ENCODE measurements at regions not wholly inside any gene's neighbourhood (a gene's known extent, or its start where the extent isn't known, plus 50 kb on each side); places are given as distances from the start of the nearest gene placed in this dataset.

GRCh38 chr3:168730073-168730472 is 634.3 kb upstream of the GOLIM4 start:
- no peaks in the 10 kb centered on the region for H3K9me3 ChIP-seq (ENCODE audit: low read length)
- H3K27me3 ChIP-seq (ENCODE audit: control insufficient read depth in 1 of 2, insufficient read depth in 2 of 2, low read length in 2 of 2): no peaks in the 10 kb centered on the region
- FAIRE-seq (no peak), ATAC-seq (peak; percentile 53; the same call in 1 of the 3 replicates), DNase-seq (ENCODE audit: low spot score) (no peak)
- H3K4me1 ChIP-seq (ENCODE audit: insufficient read depth, low read length): no peaks in the 10 kb centered on the region
- ChIA-PET CTCF (ENCODE audit: low intra/inter-chr PET ratio, low total read pairs) (no interaction called here), POLR2A (no interaction called here)
- H3K4me2 ChIP-seq (ENCODE audit: low read depth, low read length): no peak overlapping the region
- H4K20me1 ChIP-seq (ENCODE audit: insufficient read depth, low read length): no peaks in the 10 kb centered on the region
- no peak overlapping the region for H2AFZ ChIP-seq (ENCODE audit: low read length)
- H3K79me2 ChIP-seq (ENCODE audit: insufficient read depth, low read length): no peaks in the 10 kb centered on the region
- in situ Hi-C loops (cut with HindIII; ENCODE audit: extremely low pct_ligation_motif_present, low pct_unique_long_range_greater_than_20kb): no loop called here
- WGBS (ENCODE audit: low lambda C conversion rate): 25% methylated on average over 3 of the region's 3 CpGs
- H3K36me3 ChIP-seq (replicated peaks in 1 of 2; ENCODE audit: control insufficient read depth in 1 of 2, insufficient read depth in 2 of 2, low read length in 2 of 2): no peaks in the 10 kb centered on the region
- H3K9ac ChIP-seq (ENCODE audit: insufficient read depth, low read depth, low read length): no peak overlapping the region
- H3K27ac ChIP-seq (ENCODE audit: extremely low read length, insufficient read depth, low read length): no peak overlapping the region
- no peak overlapping the region for H3K4me3 ChIP-seq (replicated peaks in 1 of 3; ENCODE audit: insufficient read depth in 1 of 3, low read depth in 2 of 3, low read length in 3 of 3)
- intact Hi-C loops (cut with micrococcal nuclease; ENCODE audit: unreplicated experiment): no loop called here
- BruUV-seq (replicated peaks): no TSS peak
- TF ChIP-seq ZMYM3 (CRISPR knock-in tag; IDR thresholded peaks at IDR 0.05) (no peak), ZNF580 (CRISPR knock-in tag; IDR thresholded peaks at IDR 0.05; ENCODE audit: borderline replicate concordance, low read depth) (no peak), ZFP36 (IDR thresholded peaks at IDR 0.05; ENCODE audit: borderline replicate concordance, low read depth, low read length, partially characterized antibody) (no peak), ZNF615 (CRISPR knock-in tag; IDR thresholded peaks at IDR 0.05; ENCODE audit: borderline replicate concordance) (no peak), CREB1 (IDR thresholded peaks at IDR 0.05) (no peak), CREB1 (CRISPR knock-in tag; IDR thresholded peaks at IDR 0.05) (no peak), SETDB1 (CRISPR knock-in tag; IDR thresholded peaks at IDR 0.05; ENCODE audit: borderline replicate concordance) (no peak), RELA (CRISPR knock-in tag; IDR thresholded peaks at IDR 0.05) (no peak), ADNP (CRISPR knock-in tag; IDR thresholded peaks at IDR 0.05) (no peak), SRSF9 (IDR thresholded peaks at IDR 0.05; ENCODE audit: borderline replicate concordance, insufficient read depth, low read depth, low read length, poor library complexity, severe bottlenecking) (no peak), JUND (CRISPR knock-in tag; IDR thresholded peaks at IDR 0.05) (no peak), ZBTB38 (CRISPR knock-in tag; IDR thresholded peaks at IDR 0.05) (no peak), RBM22 (optimal IDR thresholded peaks at IDR 0.05; ENCODE audit: low read length) (no peak), XBP1 (CRISPR knock-in tag; IDR thresholded peaks at IDR 0.05) (no peak), CHD4 (IDR thresholded peaks at IDR 0.05; ENCODE audit: borderline replicate concordance, low read length) (no peak), ZNF503 (CRISPR knock-in tag; IDR thresholded peaks at IDR 0.05) (no peak), ZFP90 (CRISPR knock-in tag; IDR thresholded peaks at IDR 0.05; ENCODE audit: borderline replicate concordance) (no peak), JUN (CRISPR knock-in tag; IDR thresholded peaks at IDR 0.05) (no peak), SRSF1 (optimal IDR thresholded peaks at IDR 0.05; ENCODE audit: low read depth, low read length) (no peak)
- TF ChIP-seq, protein P1, sequence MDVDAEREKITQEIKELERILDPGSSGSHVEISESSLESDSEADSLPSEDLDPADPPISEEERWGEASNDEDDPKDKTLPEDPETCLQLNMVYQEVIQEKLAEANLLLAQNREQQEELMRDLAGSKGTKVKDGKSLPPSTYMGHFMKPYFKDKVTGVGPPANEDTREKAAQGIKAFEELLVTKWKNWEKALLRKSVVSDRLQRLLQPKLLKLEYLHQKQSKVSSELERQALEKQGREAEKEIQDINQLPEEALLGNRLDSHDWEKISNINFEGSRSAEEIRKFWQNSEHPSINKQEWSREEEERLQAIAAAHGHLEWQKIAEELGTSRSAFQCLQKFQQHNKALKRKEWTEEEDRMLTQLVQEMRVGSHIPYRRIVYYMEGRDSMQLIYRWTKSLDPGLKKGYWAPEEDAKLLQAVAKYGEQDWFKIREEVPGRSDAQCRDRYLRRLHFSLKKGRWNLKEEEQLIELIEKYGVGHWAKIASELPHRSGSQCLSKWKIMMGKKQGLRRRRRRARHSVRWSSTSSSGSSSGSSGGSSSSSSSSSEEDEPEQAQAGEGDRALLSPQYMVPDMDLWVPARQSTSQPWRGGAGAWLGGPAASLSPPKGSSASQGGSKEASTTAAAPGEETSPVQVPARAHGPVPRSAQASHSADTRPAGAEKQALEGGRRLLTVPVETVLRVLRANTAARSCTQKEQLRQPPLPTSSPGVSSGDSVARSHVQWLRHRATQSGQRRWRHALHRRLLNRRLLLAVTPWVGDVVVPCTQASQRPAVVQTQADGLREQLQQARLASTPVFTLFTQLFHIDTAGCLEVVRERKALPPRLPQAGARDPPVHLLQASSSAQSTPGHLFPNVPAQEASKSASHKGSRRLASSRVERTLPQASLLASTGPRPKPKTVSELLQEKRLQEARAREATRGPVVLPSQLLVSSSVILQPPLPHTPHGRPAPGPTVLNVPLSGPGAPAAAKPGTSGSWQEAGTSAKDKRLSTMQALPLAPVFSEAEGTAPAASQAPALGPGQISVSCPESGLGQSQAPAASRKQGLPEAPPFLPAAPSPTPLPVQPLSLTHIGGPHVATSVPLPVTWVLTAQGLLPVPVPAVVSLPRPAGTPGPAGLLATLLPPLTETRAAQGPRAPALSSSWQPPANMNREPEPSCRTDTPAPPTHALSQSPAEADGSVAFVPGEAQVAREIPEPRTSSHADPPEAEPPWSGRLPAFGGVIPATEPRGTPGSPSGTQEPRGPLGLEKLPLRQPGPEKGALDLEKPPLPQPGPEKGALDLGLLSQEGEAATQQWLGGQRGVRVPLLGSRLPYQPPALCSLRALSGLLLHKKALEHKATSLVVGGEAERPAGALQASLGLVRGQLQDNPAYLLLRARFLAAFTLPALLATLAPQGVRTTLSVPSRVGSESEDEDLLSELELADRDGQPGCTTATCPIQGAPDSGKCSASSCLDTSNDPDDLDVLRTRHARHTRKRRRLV (CRISPR knock-in tag; IDR thresholded peaks at IDR 0.05): no peak
